Mesodermal cell (in vitro differentiated cells): ENCODE measurements at regions not wholly inside any gene's neighbourhood (a gene's known extent, or its start where the extent isn't known, plus 50 kb on each side); places are given as distances from the start of the nearest gene placed in this dataset.

ENCODE experiments used
- H3K27ac ChIP-seq: 2 replicates; pipeline ENCODE4 v1.7.0; 2013; ENCODE audit warnings: mild to moderate bottlenecking, low read depth, low read length, moderate library complexity; ENCODE audit not compliant: severe bottlenecking
- H3K36me3 ChIP-seq: 2 replicates; pipeline ENCODE4 v1.7.1; 2013; ENCODE audit warnings: mild to moderate bottlenecking, low read length, moderate library complexity; ENCODE audit not compliant: control insufficient read depth, insufficient read depth
- H3K4me1 ChIP-seq: one replicate; pipeline ENCODE4 v1.7.1; 2013; ENCODE audit warnings: mild to moderate bottlenecking, low read length; ENCODE audit not compliant: insufficient read depth, control insufficient read depth, poor library complexity, severe bottlenecking
- H3K4me3 ChIP-seq: 2 replicates; pipeline ENCODE4 v1.7.0; 2013; ENCODE audit warnings: low read length, control low read depth, mild to moderate bottlenecking; ENCODE audit not compliant: insufficient read depth, poor library complexity, severe bottlenecking; ENCODE audit errors: extremely low read depth
- H3K9me3 ChIP-seq: 2 replicates; pipeline ENCODE4 v1.7.1; 2013; ENCODE audit warnings: mild to moderate bottlenecking, low read length, moderate library complexity; ENCODE audit not compliant: control insufficient read depth
- WGBS, 2 experiments: methylation state at CpG; one replicate each; pipeline ENCODE4 v1.1.5; 2013; ENCODE audit warnings: missing lambda C conversion rate in 2 of 2; ENCODE audit not compliant: insufficient coverage in 2 of 2; 5-methylcytosine and 5-hydroxymethylcytosine counted together

GRCh38 chr3:22288756-22289155 is 537.7 kb upstream of the ZNF385D start:
- Histone ChIP-seq H3K27ac (no peak overlapping the region), H3K9me3 (no peaks in the 10 kb centered on the region), H3K4me1 (no peaks in the 10 kb centered on the region), H3K36me3 (no peaks in the 10 kb centered on the region), H3K4me3 (no peak overlapping the region)
- 0% methylated on average over 1 of the region's 1 CpG; no CpG with 5 or more reads in 1 of the 2 experiments for WGBS, 2 experiments

- Histone ChIP-seq H3K9me3 (no peaks in the 10 kb centered on the region), H3K4me1 (no peaks in the 10 kb centered on the region), H3K4me3 (no peak overlapping the region), H3K27ac (no peak overlapping the region), H3K36me3 (no peaks in the 10 kb centered on the region)
Measured at GRCh38 chr3:22292681-22293080, 541.7 kb upstream of the ZNF385D start.

GRCh38 chr3:22296601-22297000 is 545.6 kb upstream of the ZNF385D start:
- H3K9me3 ChIP-seq: peaks cover 4% of the 10 kb centered on the region
- no peak overlapping the region for H3K4me3 ChIP-seq
- no peak overlapping the region for H3K27ac ChIP-seq
- H3K4me1 ChIP-seq: no peaks in the 10 kb centered on the region
- no peaks in the 10 kb centered on the region for H3K36me3 ChIP-seq

GRCh38 chr3:22297436-22297835 is 546.4 kb upstream of the ZNF385D start:
- Histone ChIP-seq H3K9me3 (peaks cover 4% of the 10 kb centered on the region), H3K4me1 (no peaks in the 10 kb centered on the region)
- WGBS, 2 experiments: 86% methylated on average over 2 of the region's 4 CpGs; no CpG with 5 or more reads in 1 of the 2 experiments

GRCh38 chr3:22306454-22306853 is 555.4 kb upstream of the ZNF385D start:
- Histone ChIP-seq H3K4me3 (no peak overlapping the region), H3K27ac (no peak overlapping the region), H3K9me3 (no peaks in the 10 kb centered on the region), H3K4me1 (no peaks in the 10 kb centered on the region), H3K36me3 (no peaks in the 10 kb centered on the region)
- 8 to 50% methylated on average over 2 of the region's 3 CpGs for WGBS, 2 experiments

More at GRCh38 chr3:22297436-22297835, 546.4 kb upstream of the ZNF385D start:
- Histone ChIP-seq H3K27ac (no peak overlapping the region), H3K4me3 (no peak overlapping the region), H3K36me3 (no peaks in the 10 kb centered on the region)

- Histone ChIP-seq H3K4me1 (no peaks in the 10 kb centered on the region), H3K27ac (no peak overlapping the region), H3K4me3 (no peak overlapping the region), H3K36me3 (no peaks in the 10 kb centered on the region), H3K9me3 (no peaks in the 10 kb centered on the region)
- 100% methylated on average over 1 of the region's 1 CpG; no CpG with 5 or more reads in 1 of the 2 experiments for WGBS, 2 experiments
Measured at GRCh38 chr3:22308871-22309270, 557.9 kb upstream of the ZNF385D start.

GRCh38 chr3:22315925-22316324 is 564.9 kb upstream of the ZNF385D start:
- WGBS, 2 experiments: no CpG with 5 or more reads among the region's 1 CpG
- Histone ChIP-seq H3K9me3 (no peaks in the 10 kb centered on the region), H3K27ac (no peak overlapping the region), H3K4me3 (no peak overlapping the region), H3K36me3 (no peaks in the 10 kb centered on the region), H3K4me1 (no peaks in the 10 kb centered on the region)

GRCh38 chr3:22318325-22318724 is 567.3 kb upstream of the ZNF385D start:
- H3K27ac ChIP-seq: no peak overlapping the region
- no peaks in the 10 kb centered on the region for H3K9me3 ChIP-seq
- no peaks in the 10 kb centered on the region for H3K4me1 ChIP-seq
- WGBS, 2 experiments: 67 to 88% methylated on average over 2 to 5 of the region's 5 CpGs
- H3K4me3 ChIP-seq: no peak overlapping the region
- no peaks in the 10 kb centered on the region for H3K36me3 ChIP-seq

- Histone ChIP-seq H3K27ac (no peak overlapping the region), H3K4me1 (no peaks in the 10 kb centered on the region), H3K36me3 (no peaks in the 10 kb centered on the region), H3K4me3 (no peak overlapping the region), H3K9me3 (no peaks in the 10 kb centered on the region)
- WGBS, 2 experiments: 50% methylated on average over 1 of the region's 1 CpG; no CpG with 5 or more reads in 1 of the 2 experiments
Measured at GRCh38 chr3:22319446-22319845, 568.4 kb upstream of the ZNF385D start.

- Histone ChIP-seq H3K27ac (no peak overlapping the region), H3K4me1 (no peaks in the 10 kb centered on the region), H3K9me3 (no peaks in the 10 kb centered on the region), H3K4me3 (no peak overlapping the region), H3K36me3 (no peaks in the 10 kb centered on the region)
- 18 to 32% methylated on average over 3 of the region's 4 CpGs for WGBS, 2 experiments
Measured at GRCh38 chr3:22322861-22323260, 571.9 kb upstream of the ZNF385D start.

GRCh38 chr3:22326305-22326704 is 575.3 kb upstream of the ZNF385D start:
- Histone ChIP-seq H3K4me1 (no peaks in the 10 kb centered on the region), H3K27ac (no peak overlapping the region), H3K9me3 (no peaks in the 10 kb centered on the region), H3K36me3 (no peaks in the 10 kb centered on the region), H3K4me3 (no peak overlapping the region)
- 78 to 88% methylated on average over 2 to 3 of the region's 3 CpGs for WGBS, 2 experiments
